ENCODE measurements at regions not wholly inside any gene's neighbourhood (a gene's known extent, or its start where the extent isn't known, plus 50 kb on each side); places are given as distances from the start of the nearest gene placed in this dataset.

DNA sequence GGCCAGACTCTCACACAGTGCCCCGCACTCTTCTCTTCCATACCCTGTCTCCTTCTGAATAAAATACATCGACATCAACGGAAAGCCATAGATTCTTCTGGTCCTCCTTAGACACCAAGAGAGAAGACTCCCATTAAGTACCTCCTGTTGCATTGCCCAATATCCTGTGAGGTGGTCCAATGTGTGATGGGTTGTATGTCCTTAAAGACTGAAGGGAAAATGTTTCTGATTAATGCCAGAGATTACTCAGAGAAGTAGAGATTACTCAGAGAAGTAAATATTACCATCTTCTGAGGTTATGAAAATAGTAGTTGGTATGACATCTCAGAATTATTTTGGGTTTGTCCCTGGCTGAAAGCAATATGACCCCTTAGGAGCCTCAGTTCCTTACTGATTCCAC lies 60.8 kb upstream of the GALNT15 start:
- no peak overlapping the region for H3K4me3 ChIP-seq (ENCODE audit: low read depth, low read length)
- TF ChIP-seq, protein P1, sequence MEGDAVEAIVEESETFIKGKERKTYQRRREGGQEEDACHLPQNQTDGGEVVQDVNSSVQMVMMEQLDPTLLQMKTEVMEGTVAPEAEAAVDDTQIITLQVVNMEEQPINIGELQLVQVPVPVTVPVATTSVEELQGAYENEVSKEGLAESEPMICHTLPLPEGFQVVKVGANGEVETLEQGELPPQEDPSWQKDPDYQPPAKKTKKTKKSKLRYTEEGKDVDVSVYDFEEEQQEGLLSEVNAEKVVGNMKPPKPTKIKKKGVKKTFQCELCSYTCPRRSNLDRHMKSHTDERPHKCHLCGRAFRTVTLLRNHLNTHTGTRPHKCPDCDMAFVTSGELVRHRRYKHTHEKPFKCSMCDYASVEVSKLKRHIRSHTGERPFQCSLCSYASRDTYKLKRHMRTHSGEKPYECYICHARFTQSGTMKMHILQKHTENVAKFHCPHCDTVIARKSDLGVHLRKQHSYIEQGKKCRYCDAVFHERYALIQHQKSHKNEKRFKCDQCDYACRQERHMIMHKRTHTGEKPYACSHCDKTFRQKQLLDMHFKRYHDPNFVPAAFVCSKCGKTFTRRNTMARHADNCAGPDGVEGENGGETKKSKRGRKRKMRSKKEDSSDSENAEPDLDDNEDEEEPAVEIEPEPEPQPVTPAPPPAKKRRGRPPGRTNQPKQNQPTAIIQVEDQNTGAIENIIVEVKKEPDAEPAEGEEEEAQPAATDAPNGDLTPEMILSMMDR (IDR thresholded peaks at IDR 0.05; ENCODE audit: insufficient read depth, low read depth, low read length), result no peak
- DNase-seq (ENCODE audit: low read depth), result peak; percentile 52

DNA sequence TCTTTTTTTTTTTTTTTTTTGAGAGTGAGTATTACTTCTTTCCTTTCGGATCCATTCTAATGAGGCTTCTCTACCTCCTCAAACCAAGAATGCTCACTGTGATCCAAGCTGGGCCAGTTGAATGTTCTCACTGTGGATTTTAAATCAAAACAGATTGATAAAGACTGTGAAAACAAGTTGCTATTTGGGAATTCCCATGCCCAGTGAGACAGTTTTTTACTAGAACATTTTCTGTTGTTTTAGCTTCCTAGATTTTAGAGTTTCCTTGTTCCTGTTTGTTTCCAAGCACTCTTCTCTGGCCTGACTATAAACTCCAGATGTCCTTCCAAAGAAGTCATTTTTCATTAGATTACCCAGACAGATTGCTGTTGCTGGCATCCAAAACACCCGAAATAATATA lies 60.1 kb upstream of the GALNT15 start:
- TF ChIP-seq, protein P1 (IDR thresholded peaks at IDR 0.05; ENCODE audit: insufficient read depth, low read depth, low read length), result no peak
- H3K4me3 ChIP-seq (ENCODE audit: low read depth, low read length), result no peak overlapping the region
- no peak for DNase-seq (ENCODE audit: low read depth)

DNA sequence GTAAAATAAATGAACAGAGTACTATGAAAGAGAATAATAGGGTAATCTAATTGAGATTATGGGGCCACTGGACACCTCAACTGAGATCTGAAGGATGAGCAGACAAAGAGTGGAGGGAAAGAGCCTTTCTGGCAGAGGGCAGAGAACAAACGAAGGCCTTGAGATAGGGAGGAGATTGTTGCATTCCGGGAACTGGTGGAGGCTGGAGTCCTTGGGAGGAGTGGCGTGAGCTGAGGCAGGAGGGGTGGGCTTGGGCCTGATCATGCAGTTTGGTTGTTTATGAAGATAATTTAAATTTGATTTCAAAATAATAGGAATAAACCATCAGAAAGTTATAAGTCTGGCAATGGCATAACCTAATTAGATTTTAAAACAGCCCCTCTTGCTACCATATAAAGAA lies 59.5 kb upstream of the GALNT15 start:
- H3K4me3 ChIP-seq (ENCODE audit: low read depth, low read length), result no peak overlapping the region
- DNase-seq (ENCODE audit: low read depth), result no peak
- TF ChIP-seq, protein P1 (IDR thresholded peaks at IDR 0.05; ENCODE audit: insufficient read depth, low read depth, low read length), result no peak

DNA sequence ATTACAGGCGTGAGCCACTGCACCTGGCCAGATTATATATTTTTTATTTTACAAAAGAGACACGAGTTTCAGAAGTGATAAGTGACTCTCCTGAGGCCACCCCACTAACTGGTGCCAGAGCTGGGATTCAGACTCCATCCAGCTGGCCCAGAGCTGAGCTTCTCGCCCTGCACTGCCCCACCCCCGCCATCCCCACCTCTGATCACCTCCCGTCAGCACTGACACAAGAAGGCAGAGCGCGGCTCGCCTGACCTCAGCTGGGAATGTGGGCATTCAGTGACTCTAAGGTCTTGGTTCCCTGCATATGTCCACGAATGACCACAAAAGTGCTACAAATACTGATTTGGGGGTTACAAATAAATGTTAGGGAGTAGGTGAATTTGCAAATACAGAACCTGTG lies 56.1 kb upstream of the GALNT15 start:
- no peak for DNase-seq (ENCODE audit: low read depth)
- H3K4me3 ChIP-seq (ENCODE audit: low read depth, low read length), result no peak overlapping the region
- TF ChIP-seq, protein P1 (IDR thresholded peaks at IDR 0.05; ENCODE audit: insufficient read depth, low read depth, low read length), result no peak

DNA sequence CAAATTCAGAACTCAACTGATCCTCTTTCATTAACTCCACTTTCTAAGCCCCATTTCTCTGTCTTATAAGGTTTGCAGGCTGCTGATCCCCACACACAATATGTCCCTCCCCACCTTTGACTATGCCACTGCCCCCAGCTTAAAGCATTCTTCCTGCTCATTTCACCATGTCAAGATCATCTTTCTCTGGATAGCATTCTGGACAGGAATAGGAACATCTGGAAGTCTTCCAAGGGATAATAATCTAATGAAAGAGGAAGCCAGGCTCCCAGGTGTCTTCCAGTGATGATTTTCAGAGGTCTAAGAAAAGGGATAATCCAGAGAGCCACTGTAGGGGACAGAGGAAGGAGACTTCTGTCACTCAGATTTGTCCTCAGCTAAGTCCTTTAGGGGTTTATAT lies 54.6 kb upstream of the GALNT15 start:
- H3K4me3 ChIP-seq (ENCODE audit: low read depth, low read length), result no peak overlapping the region
- no peak for DNase-seq (ENCODE audit: low read depth)
- TF ChIP-seq, protein P1 (IDR thresholded peaks at IDR 0.05; ENCODE audit: insufficient read depth, low read depth, low read length), result no peak

DNA sequence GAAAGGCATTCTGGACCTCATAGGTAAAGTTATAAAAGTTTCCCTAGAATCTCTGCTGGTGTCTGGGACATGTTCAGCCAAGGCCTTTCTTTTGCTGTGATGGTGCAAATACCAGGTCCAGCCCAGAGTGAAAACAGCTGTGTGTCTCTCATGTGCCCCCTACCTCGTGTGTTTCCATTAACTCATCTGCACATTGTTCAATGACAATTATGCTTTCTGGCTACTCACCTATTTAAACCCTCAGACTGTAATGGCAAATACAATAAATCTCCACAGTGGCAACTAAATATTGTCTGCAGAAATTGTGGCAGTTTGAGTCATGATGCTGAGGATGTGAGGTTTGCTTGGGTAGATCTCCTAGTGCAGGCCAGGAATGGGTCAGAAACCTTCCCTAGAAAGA lies 53.1 kb upstream of the GALNT15 start:
- DNase-seq (ENCODE audit: low read depth), result no peak
- TF ChIP-seq, protein P1 (IDR thresholded peaks at IDR 0.05; ENCODE audit: insufficient read depth, low read depth, low read length), result no peak

DNA sequence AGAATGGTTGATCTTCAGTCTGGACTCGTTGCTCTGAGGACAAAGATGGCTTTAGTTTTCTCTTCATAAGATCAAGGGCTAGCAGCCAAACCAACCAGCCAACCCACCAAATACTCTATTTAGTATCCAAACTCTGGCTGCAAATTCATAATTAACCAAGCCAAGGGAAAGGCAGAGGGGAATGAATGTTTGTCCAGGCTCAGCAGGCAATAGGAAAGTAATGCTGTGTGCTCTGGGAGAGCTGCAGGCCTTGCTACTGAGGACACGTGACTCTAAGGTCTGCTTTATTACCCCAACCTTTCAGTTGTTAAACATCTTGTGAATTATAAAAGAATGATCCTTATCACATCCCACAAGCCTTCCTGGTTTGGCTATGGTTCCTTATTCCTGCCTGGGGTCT lies 52.3 kb upstream of the GALNT15 start:
- H3K4me3 ChIP-seq (ENCODE audit: low read depth, low read length), result no peak overlapping the region
- DNase-seq (ENCODE audit: low read depth), result no peak
- TF ChIP-seq, protein P1 (IDR thresholded peaks at IDR 0.05; ENCODE audit: insufficient read depth, low read depth, low read length), result no peak

More for the DNA sequence above, 53.1 kb upstream of the GALNT15 start:
- no peak overlapping the region for H3K4me3 ChIP-seq (ENCODE audit: low read depth, low read length)

Data from fibroblast of villous mesenchyme (primary cell).